ENCODE measurements at regions not wholly inside any gene's neighbourhood (a gene's known extent, or its start where the extent isn't known, plus 50 kb on each side); places are given as distances from the start of the nearest gene placed in this dataset.

DNA sequence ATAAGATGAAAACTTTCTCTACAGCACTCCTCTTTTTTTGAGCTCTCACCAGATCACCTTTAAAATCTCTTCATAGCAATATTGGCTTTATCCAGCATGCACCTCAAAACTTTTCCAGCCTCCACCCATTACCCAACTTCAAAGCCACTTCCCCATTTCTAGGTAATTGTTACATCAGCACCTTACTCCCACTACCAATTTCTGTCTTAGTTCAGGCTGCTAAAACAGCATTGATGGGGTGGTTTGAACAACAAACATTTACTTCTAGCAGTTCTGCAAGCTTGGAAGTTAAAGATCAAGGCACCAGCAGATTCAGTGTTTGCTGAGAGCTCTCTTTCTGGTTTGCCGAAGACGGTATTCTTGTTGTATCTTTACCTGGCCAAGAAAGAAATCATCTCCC lies 114.0 kb upstream of the SLC39A10 start:
- TF ChIP-seq KDM5A (IDR thresholded peaks at IDR 0.05; ENCODE audit: borderline replicate concordance, low read length) (no peak), POLR2A (IDR thresholded peaks at IDR 0.05; ENCODE audit: insufficient read depth in 1 of 2, low read depth in 2 of 2, low read length in 2 of 2) (no peak), BRCA1 (CRISPR knock-in tag; IDR thresholded peaks at IDR 0.05) (no peak), ZBTB40 (IDR thresholded peaks at IDR 0.05) (no peak), ZBTB40 (CRISPR knock-in tag; IDR thresholded peaks at IDR 0.05) (no peak), NFIC (IDR thresholded peaks at IDR 0.05; ENCODE audit: low read length) (no peak), FOXK2 (IDR thresholded peaks at IDR 0.05) (no peak)
- TF ChIP-seq, protein P1, sequence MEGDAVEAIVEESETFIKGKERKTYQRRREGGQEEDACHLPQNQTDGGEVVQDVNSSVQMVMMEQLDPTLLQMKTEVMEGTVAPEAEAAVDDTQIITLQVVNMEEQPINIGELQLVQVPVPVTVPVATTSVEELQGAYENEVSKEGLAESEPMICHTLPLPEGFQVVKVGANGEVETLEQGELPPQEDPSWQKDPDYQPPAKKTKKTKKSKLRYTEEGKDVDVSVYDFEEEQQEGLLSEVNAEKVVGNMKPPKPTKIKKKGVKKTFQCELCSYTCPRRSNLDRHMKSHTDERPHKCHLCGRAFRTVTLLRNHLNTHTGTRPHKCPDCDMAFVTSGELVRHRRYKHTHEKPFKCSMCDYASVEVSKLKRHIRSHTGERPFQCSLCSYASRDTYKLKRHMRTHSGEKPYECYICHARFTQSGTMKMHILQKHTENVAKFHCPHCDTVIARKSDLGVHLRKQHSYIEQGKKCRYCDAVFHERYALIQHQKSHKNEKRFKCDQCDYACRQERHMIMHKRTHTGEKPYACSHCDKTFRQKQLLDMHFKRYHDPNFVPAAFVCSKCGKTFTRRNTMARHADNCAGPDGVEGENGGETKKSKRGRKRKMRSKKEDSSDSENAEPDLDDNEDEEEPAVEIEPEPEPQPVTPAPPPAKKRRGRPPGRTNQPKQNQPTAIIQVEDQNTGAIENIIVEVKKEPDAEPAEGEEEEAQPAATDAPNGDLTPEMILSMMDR (CRISPR knock-in tag; IDR thresholded peaks at IDR 0.05): no peak
